NCI-H2196 (cell line): ENCODE measurements at regions not wholly inside any gene's neighbourhood (a gene's known extent, or its start where the extent isn't known, plus 50 kb on each side); places are given as distances from the start of the nearest gene placed in this dataset.
"Not testable (repeated sequence)": the region's sequence is repeated elsewhere in the genome, so short reads cannot be mapped to it uniquely, and the experiment has no call there.

Source experiments
- DNase-seq: peaks from one replicate; lab custom pipeline; 2025; ENCODE audit not compliant: unreplicated experiment; lab: John Stamatoyannopoulos, UW

GRCh38 chr15:70602834-70603560 is 160.4 kb downstream of the UACA start:
- DNase-seq = no peak

DNA sequence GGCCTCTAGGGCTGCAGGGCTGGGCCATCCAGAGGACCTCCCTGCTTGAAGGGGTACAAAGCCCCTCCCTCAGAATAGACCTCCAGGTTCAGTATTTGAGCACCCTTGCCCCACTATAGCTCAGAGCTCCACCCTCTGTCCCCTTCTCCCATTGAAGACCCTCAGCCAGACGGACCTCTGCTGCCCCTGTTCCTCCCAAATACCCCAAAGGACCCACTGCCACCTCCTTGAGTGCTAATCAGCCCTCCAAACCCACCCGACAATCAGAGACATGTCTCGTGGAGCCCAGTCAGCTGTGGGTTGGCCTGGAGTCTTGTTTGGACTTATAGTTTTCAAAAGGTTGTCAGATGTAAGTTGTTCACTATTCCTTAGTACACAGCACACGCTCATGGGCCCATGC is 161.1 kb downstream of the UACA start:
- no peak for DNase-seq

DNA sequence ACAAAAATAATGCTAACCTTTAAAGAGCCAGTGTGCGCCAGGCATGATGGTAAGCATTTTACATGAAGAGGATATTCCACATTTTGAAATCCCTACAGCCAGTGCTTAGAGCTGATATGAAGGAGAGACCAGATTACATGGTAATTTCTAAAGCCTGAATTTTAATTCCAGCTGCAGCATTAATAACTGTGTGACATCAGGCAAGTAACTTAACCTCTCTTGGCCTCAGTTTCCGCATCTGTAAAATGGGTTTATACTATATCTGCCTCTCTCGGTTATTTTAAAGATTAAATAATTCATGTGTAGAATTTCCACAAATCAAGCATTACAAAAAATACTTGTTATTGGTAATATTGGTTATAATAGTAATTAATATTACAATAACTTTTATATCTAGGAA is 165.4 kb downstream of the UACA start:
- no peak for DNase-seq

- DNase-seq = no peak
Observed at GRCh38 chr15:70597056-70597603, 166.2 kb downstream of the UACA start.

DNA sequence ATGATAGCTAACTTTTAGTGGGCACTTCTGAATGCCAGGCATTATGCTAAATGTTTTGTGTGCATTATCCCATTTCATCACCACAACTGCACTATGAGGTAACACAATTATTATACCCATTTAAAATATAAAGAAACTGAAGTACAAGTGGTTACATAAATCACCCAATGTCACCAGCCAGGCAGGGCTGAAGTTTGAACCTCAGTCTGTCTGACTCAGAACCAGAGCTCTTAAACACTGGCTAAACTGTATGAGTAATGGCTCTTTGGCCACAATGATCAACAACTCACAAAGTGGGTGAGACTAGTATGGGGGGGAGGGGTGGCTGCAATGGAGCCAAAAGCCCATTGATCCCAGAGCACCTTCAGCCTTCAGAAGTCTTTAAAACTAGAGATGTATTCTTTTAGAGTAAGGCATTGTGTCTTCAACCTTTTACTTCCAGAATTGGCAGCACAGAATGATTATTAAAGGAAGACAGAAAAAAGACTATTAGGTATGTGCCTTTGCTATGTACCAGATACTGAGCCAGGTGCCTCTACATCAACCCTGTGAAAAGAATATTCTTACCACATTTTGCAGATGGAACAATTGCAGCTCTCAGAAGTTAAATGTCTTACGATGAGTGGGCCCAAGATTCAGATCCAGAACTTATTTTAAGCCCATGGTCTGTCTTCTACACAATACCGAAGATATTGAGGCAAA is 166.9 kb downstream of the UACA start:
- no peak for DNase-seq

DNA sequence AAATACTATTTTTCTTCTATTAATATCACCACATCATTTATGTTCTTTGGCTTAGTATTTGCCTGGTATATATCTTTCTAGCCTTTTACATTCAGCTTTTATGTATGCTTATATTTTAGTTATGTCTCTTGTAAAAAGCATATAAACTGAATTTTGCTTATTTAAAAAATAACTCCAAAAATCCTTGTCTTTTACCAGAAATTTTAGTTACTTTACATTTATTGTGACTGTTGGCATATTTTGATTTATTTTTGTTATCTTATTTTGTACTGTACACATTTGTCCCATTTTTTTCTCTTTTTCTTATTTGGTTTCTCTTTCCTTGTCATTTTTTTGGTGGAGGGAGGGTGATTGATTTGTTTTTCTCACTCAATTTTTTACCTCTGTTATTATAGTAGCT is 169.6 kb downstream of the UACA start:
- no peak for DNase-seq

GRCh38 chr15:70589728-70590127 is 173.6 kb downstream of the UACA start:
- no peak for DNase-seq

GRCh38 chr15:70589221-70589620 is 174.1 kb downstream of the UACA start:
- DNase-seq = no peak

GRCh38 chr15:70588613-70589012 is 174.7 kb downstream of the UACA start:
- DNase-seq = no peak

DNA sequence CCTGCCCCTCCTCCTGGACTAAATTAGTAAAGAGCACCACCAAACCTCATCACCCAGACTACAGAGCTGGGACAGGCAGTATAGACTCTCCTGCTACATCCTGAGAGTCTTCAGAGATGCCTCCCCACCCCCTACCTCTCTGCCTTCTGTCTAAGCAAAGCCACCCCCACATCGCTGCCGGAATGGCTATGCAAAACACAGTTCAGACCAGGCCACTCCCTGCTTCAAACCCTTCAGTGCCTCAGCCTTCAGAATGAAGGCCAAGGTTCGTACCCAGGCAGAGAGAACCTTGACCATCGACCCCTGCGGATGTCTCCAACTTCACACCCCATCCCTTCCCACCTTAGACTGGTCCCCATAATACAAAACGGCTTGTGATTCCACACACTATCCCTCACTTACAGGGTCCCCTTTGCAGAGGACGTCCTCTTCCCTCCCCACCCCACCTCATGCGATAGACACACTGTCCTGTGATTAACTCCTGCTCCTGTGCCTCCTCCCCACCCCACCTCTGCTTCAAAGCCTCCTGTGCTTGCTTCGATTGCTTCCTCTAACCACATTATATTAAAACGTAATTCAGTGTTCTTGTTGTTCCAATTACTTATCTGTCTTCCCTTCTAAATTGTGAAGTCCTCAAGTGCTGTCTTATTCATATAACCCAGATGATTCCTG is 175.3 kb downstream of the UACA start:
- DNase-seq = no peak

DNA sequence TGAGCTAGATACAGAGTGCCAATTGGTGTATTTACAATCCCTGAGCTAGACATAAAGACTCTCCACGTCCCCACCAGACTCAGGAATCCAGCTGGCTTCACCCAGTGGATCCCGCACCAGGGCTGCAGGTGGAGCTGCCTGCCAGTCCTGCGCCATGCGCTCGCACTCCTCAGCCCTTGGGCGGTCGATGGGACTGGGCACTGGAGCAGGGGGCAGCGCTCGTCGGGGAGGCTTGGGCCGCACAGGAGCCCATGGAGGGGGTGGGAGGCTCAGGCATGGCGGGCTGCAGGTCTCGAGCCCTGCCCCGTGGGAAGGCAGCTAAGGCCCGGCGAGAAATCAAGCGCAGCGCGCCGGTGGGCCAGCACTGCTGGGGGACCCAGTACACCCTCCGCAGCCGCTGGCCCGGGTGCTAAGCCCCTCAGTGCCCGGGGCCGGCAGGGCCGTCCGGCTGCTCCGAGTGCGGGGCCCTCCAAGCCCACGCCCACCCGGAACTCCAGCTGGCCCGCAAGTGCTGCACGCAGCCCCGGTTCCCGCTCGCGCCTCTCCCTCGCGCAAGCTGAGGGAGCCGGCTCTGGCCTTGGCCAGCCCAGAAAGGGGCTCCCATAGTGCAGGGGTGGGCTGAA is 176.2 kb downstream of the UACA start:
- DNase-seq = not testable (repeated sequence)

GRCh38 chr15:70586241-70586640 is 177.1 kb downstream of the UACA start:
- DNase-seq = no peak

DNA sequence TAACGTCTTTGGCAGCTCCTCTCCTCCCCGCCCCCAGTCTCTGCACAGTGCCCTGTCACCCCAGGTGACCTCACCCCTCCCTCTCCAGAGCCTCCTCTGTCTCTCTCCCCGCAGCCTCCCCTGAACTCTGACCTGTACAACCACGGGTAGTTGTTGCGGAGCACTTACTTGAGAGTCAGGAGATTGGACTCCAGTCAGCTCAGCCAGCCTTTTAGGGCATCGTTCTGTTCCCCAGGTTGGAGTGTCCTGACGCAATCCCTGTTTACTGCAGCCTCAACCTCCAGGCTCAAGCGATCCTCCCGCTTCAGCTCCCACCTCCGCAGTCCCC is 177.7 kb downstream of the UACA start:
- DNase-seq = no peak

DNA sequence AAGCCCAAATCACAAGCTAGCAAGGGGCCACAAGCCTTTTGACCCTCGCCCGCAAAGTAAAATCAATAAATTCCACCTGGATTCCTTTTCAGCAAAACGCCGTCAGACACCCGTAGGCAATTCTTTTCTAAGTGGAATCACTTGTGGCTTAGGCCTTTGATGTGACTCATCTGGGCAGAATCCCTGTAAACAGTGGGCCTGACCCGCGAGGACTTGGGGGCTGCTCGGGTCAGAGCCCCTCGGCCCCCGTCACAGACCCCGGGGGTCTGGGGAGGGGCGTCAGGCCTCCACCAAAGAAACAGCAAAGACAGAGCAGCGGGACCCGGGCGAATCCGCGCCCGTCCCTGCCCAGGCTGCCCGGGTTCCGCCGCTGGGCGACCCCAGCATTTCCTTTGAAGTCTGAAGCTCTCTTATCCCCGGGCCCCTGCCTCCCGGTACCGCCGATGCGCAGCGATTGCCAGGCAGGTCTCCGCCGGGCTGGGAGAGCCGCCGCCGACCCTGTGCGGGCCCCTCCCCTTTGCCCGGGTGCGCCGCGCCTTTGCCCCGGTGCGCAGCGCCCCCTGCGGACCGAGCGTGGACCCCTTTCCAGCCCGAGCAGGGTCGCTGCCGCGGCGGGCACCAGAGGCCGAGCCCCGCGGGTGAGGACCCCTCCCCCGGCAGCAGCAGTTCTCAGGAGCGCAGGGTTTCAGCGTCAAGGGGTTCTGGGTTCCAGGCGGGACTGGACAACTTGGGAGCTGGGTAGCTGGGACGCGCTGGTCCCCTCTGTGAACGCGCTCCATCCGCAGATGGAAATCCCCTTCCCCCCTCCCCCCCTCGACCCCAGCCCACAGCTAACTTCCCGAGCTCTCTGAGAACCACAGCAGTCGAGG is 178.3 kb downstream of the UACA start:
- no peak for DNase-seq

GRCh38 chr15:70584441-70584837 is 178.9 kb downstream of the UACA start:
- no peak for DNase-seq

GRCh38 chr15:70583006-70583405 is 180.4 kb downstream of the UACA start:
- no peak for DNase-seq

- peak; percentile 27 for DNase-seq
Observed at GRCh38 chr15:70582143-70582945, 181.0 kb downstream of the UACA start.

DNA sequence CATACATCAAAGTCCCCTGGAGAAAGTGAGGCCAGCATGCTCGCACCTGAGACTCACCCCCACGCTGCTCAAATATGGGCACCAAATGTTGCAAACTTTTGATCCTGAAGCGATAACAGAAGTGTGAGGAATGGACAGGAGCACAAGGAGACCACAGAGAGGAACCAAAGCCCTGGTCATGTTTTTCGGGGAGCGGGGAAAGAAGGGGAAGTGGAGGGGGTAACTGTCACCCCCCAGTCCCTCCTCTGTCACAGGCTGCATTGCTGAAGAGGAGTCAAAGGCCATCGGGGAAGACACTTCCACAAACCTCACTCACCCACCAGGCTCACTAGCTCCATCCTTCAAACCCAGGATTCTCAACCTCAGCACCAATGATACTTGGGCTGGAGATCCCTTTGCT is 182.4 kb downstream of the UACA start:
- no peak for DNase-seq

DNA sequence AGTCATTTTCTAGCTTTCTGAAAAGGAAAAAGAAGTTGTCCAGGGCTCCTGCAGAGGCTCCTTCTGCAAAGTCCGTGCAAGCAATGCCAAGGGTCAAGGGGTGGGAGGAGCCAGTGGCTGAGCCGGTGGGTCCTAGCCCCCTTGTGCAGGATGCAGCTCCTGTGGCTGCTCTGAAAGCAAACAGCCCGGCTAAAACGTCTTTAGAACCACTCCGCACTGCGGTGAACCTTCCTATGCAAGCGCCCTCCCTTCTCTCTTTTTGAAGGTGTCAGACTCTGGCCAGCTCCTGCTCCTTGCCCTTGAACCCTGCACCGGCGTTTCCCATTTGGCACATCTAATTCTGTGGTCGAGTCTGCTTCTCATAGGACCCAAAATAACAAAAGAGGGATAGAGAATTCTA is 183.1 kb downstream of the UACA start:
- no peak for DNase-seq

GRCh38 chr15:70579766-70580165 is 183.6 kb downstream of the UACA start:
- no peak for DNase-seq
